NB4 (cell line): ENCODE measurements at regions not wholly inside any gene's neighbourhood (a gene's known extent, or its start where the extent isn't known, plus 50 kb on each side); places are given as distances from the start of the nearest gene placed in this dataset.

Experiments
- MYC ChIP-seq: IDR thresholded peaks from 2 replicates; pipeline ENCODE4 v1.6.1; 2011; ENCODE audit warnings: low read depth, low read length
- POLR2A ChIP-seq: IDR thresholded peaks from 2 replicates; pipeline ENCODE4 v1.6.1; 2011; ENCODE audit warnings: mild to moderate bottlenecking; ENCODE audit not compliant: insufficient read length; ENCODE audit errors: extremely low read depth
- TF ChIP-seq, protein P1 (sequence below): IDR thresholded peaks from one replicate; pipeline ENCODE4 v1.5.1; 2012; ENCODE audit warnings: low read depth, low read length

DNA sequence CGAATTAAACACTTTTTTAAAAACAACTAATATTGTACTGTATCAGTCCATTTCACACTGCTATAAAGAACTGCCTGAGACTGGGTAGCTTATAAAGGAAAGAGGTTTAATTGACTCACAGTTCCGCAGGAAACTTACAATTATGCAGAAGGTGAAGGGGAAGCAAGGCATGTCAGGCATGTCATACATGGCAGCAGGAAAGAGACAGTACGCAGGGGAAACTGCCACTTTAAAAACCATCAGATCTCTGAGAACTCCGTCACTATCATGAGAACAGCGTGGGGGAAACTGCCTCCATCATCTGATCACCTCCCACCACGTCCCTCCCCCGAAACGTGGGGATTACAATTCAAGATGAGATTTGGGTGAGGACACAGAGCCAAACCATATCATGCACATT lies 162.8 kb upstream of the TPM1 start:
- TF ChIP-seq, protein P1, sequence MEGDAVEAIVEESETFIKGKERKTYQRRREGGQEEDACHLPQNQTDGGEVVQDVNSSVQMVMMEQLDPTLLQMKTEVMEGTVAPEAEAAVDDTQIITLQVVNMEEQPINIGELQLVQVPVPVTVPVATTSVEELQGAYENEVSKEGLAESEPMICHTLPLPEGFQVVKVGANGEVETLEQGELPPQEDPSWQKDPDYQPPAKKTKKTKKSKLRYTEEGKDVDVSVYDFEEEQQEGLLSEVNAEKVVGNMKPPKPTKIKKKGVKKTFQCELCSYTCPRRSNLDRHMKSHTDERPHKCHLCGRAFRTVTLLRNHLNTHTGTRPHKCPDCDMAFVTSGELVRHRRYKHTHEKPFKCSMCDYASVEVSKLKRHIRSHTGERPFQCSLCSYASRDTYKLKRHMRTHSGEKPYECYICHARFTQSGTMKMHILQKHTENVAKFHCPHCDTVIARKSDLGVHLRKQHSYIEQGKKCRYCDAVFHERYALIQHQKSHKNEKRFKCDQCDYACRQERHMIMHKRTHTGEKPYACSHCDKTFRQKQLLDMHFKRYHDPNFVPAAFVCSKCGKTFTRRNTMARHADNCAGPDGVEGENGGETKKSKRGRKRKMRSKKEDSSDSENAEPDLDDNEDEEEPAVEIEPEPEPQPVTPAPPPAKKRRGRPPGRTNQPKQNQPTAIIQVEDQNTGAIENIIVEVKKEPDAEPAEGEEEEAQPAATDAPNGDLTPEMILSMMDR = no peak
- TF ChIP-seq POLR2A (no peak), MYC (no peak)
